A549 (cell line): ENCODE measurements at regions not wholly inside any gene's neighbourhood (a gene's known extent, or its start where the extent isn't known, plus 50 kb on each side); places are given as distances from the start of the nearest gene placed in this dataset.

ENCODE experiments used
- ATAC-seq, 2 experiments: fragments of 200-7000 bp in 1 of 2; fragments of >200 bp in 1 of 2; cut with Nextera tagmentation in 1 of 2; cut with Tn5 transposase in 1 of 2; 3 replicates each; pipeline versions ENCODE4 v1.8.0 to v1.9.1; 2018 to 2020; ENCODE audit warnings: mild to moderate bottlenecking in 1 of 2, moderate library complexity in 1 of 2
- CTCF ChIA-PET: fragments of 300-600 bp; sonication (Branson Sonifier 250); formaldehyde crosslinking; extraction: SDS; loops from one replicate; lab custom pipeline; 2021; ENCODE audit warnings: antibody characterized with exemption, inconsistent platforms; lab: Yijun Ruan, JAX
- POLR2A ChIA-PET: fragments of 350-600 bp; formaldehyde crosslinking; extraction: SDS; loops from one replicate; lab custom pipeline; 2021; ENCODE audit warnings: antibody characterized with exemption, inconsistent platforms; lab: Yijun Ruan, JAX
- DNase-seq, 2 experiments: peaks; one replicate each; pipeline versions ENCODE4 v3.0.0 to v3.0.0-alpha.2; 2011 to 2016; ENCODE audit warnings: low read depth in 1 of 2, low spot score in 1 of 2
- FAIRE-seq: peaks from 2 replicates; lab custom pipeline; 2011; peaks lifted over from hg19 to GRCh38; lab: Jason Lieb, UNC
- H3K27ac ChIP-seq, 2 experiments: fragments of >200 bp; sonication (Bioruptor Twin); formaldehyde crosslinking; 3 replicates each; pipeline ENCODE4 v1.5.1; 2016 to 2017
- H3K4me1 ChIP-seq: fragments of >200 bp; sonication (Bioruptor Twin); formaldehyde crosslinking; 3 replicates; pipeline ENCODE4 v1.6.1; 2016
- H3K4me2 ChIP-seq: fragments of >200 bp; sonication (Bioruptor Twin); formaldehyde crosslinking; 3 replicates; pipeline ENCODE4 v1.6.1; 2016
- H3K4me3 ChIP-seq: fragments of >200 bp; sonication (Bioruptor Twin); formaldehyde crosslinking; 3 replicates; pipeline ENCODE4 v1.5.1; 2016
- H3K9me3 ChIP-seq: fragments of >200 bp; sonication (Bioruptor Twin); formaldehyde crosslinking; 3 replicates; pipeline ENCODE4 v1.6.1; 2016
- BHLHE40 ChIP-seq: IDR thresholded peaks from 2 replicates; pipeline ENCODE4 v1.6.1; 2012; ENCODE audit warnings: low read depth, low read length, inconsistent platforms
- CEBPB ChIP-seq, 2 experiments: fragments of >200 bp in 1 of 2; sonication (Bioruptor Twin) in 1 of 2; formaldehyde crosslinking in 1 of 2; IDR thresholded peaks; 2 replicates each; pipeline ENCODE4 v1.6.1; 2012 to 2016
- CHD2 ChIP-seq: fragments of 150-350 bp; IDR thresholded peaks from 2 replicates; pipeline ENCODE4 v1.6.1; 2014; ENCODE audit warnings: low read length; ENCODE audit not compliant: partially characterized antibody
- EHF ChIP-seq: fragments of 250-450 bp; sonication (Bioruptor Pico); IDR thresholded peaks from 2 replicates; pipeline ENCODE4 v1.5.0; 2020; ENCODE audit warnings: mild to moderate bottlenecking
- EHMT2 ChIP-seq: fragments of 200-600 bp; sonication (generic); IDR thresholded peaks from 2 replicates; pipeline ENCODE4 v1.6.1; 2016; ENCODE audit warnings: antibody characterized with exemption, low read depth, mild to moderate bottlenecking, moderate library complexity
- ELK1 ChIP-seq: fragments of 150-350 bp; IDR thresholded peaks from 2 replicates; pipeline ENCODE4 v1.6.1; 2014; ENCODE audit warnings: low read depth, mild to moderate bottlenecking, low read length
- FOSL2 ChIP-seq, 2 experiments: fragments of 450-650 bp in 1 of 2; fragments of >200 bp in 1 of 2; sonication (Bioruptor Twin) in 1 of 2; formaldehyde crosslinking; IDR thresholded peaks; 2 replicates each; pipeline versions ENCODE4 v1.5.0 to v1.6.1; 2016 to 2020; ENCODE audit warnings: mild to moderate bottlenecking in 1 of 2, moderate library complexity in 1 of 2
- HOXA7 ChIP-seq: fragments of 250-450 bp; sonication (Bioruptor Pico); IDR thresholded peaks from 2 replicates; pipeline ENCODE4 v1.5.0; 2020; ENCODE audit warnings: mild to moderate bottlenecking, moderate library complexity
- HOXB13 ChIP-seq: fragments of 250-450 bp; sonication (Bioruptor Pico); IDR thresholded peaks from 2 replicates; pipeline ENCODE4 v1.5.0; 2020; ENCODE audit warnings: low read depth, mild to moderate bottlenecking, moderate library complexity
- KDM1A ChIP-seq: fragments of 200-600 bp; sonication (generic); IDR thresholded peaks from 2 replicates; pipeline ENCODE4 v1.6.1; 2016; ENCODE audit warnings: low read depth, mild to moderate bottlenecking
- MAZ ChIP-seq: fragments of 150-350 bp; IDR thresholded peaks from 2 replicates; pipeline ENCODE4 v1.6.1; 2014; ENCODE audit warnings: antibody characterized with exemption, low read depth, low read length, borderline replicate concordance
- PBX3 ChIP-seq: IDR thresholded peaks from 2 replicates; pipeline ENCODE4 v1.6.1; 2012
- PHF8 ChIP-seq: fragments of 200-600 bp; sonication (generic); IDR thresholded peaks from 2 replicates; pipeline ENCODE4 v1.6.1; 2016; ENCODE audit warnings: low read depth, mild to moderate bottlenecking, antibody characterized with exemption, moderate library complexity, borderline replicate concordance
- POLR2AphosphoS2 ChIP-seq: conservative IDR thresholded peaks from 2 replicates; pipeline ENCODE4 v1.6.1; 2012; ENCODE audit warnings: low read length, improper control_type of control experiment, inconsistent platforms
- RARB ChIP-seq: fragments of 250-450 bp; sonication (Bioruptor Pico); IDR thresholded peaks from 2 replicates; pipeline ENCODE4 v1.8.0; 2021; ENCODE audit warnings: mild to moderate bottlenecking, moderate library complexity
- RCOR1 ChIP-seq: fragments of 150-350 bp; IDR thresholded peaks from 2 replicates; pipeline ENCODE4 v1.6.1; 2014; ENCODE audit warnings: antibody characterized with exemption, low read length, low read depth
- REST ChIP-seq: fragments of 200-600 bp; sonication (generic); IDR thresholded peaks from 2 replicates; pipeline ENCODE4 v1.6.1; 2016; ENCODE audit warnings: antibody characterized with exemption, mild to moderate bottlenecking, moderate library complexity
- RFX5 ChIP-seq: fragments of 450-650 bp; IDR thresholded peaks from 2 replicates; pipeline ENCODE4 v1.7.1; 2014; ENCODE audit warnings: antibody characterized with exemption, mild to moderate bottlenecking, moderate library complexity
- SREBF2 ChIP-seq: fragments of 450-650 bp; IDR thresholded peaks from 2 replicates; pipeline ENCODE4 v1.6.1; 2014; ENCODE audit warnings: mild to moderate bottlenecking, moderate library complexity
- ZNF302 ChIP-seq: fragments of 250-450 bp; sonication (Bioruptor Pico); IDR thresholded peaks from 2 replicates; pipeline ENCODE4 v1.9.0; 2021; ENCODE audit warnings: inconsistent platforms, mild to moderate bottlenecking, moderate library complexity
- WGBS: methylation state at CpG from one replicate; pipeline ENCODE4 v1.1.6; 2017; ENCODE audit errors: missing lambda C conversion rate; 5-methylcytosine and 5-hydroxymethylcytosine counted together

- CTCF ChIA-PET: interaction anchor here (1.1 to 2.1 kb wide), 2 partner anchors 9 to 13 kb away, joined by 3 to 6 read pairs; no protein-coding TSS in a partner anchor
- H3K4me3 ChIP-seq: no peak overlapping the region
- WGBS: 73% methylated on average over 4 of the region's 4 CpGs
- no peaks in the 10 kb centered on the region for H3K4me1 ChIP-seq
- H3K9me3 ChIP-seq: no peaks in the 10 kb centered on the region
- no peak for DNase-seq
- TF ChIP-seq CHD2 (no peak), CEBPB (IDR thresholded peaks at IDR 0.05) (no peak), PBX3 (no peak), EHF (CRISPR knock-in tag) (no peak), RCOR1 (no peak)
- TF ChIP-seq, all 56 proteins: peak for 0
- Histone ChIP-seq H3K4me2 (no peak overlapping the region), H3K27ac (no peak overlapping the region)
- POLR2A ChIA-PET: no interaction called here
- FAIRE-seq: no peak
- ATAC-seq: no peak
Observed at GRCh38 chr3:34212656-34213055, 414.2 kb downstream of the PDCD6IP start.

GRCh38 chr3:34213478-34213877, 415.0 kb downstream of the PDCD6IP start:
- POLR2A ChIA-PET: no interaction called here
- 60% methylated on average over 4 of the region's 4 CpGs for whole genome bisulfite sequencing
- TF ChIP-seq EHMT2 (no peak), HOXA7 (CRISPR knock-in tag) (no peak), REST (no peak), MAZ (no peak), KDM1A (no peak), ELK1 (no peak), BHLHE40 (no peak), CEBPB (IDR thresholded peaks at IDR 0.05) (no peak), SREBF2 (no peak), RARB (CRISPR knock-in tag) (no peak)
- DNase-seq: no peak
- no peak overlapping the region for H3K4me2 ChIP-seq
- FAIRE-seq: no peak
- CTCF ChIA-PET: interaction anchor here (2.1 kb wide), 1 partner anchor 10 kb away, joined by 6 read pairs; no protein-coding TSS in a partner anchor
- ATAC-seq: no peak
- no peak overlapping the region for H3K4me3 ChIP-seq
- no peak overlapping the region for H3K27ac ChIP-seq
- no peaks in the 10 kb centered on the region for H3K4me1 ChIP-seq
- no peaks in the 10 kb centered on the region for H3K9me3 ChIP-seq

- Histone ChIP-seq H3K4me1 (no peaks in the 10 kb centered on the region), H3K4me3 (no peak overlapping the region)
- ATAC-seq: no peak
- WGBS: 62% methylated on average over 9 of the region's 9 CpGs
- CTCF ChIA-PET: no interaction called here
- no peak for DNase-seq
- TF ChIP-seq RFX5: no peak
- TF ChIP-seq POLR2AphosphoS2: no peak
- TF ChIP-seq HOXB13 (CRISPR knock-in tag): no peak
- no peak for TF ChIP-seq PBX3
- no peak for TF ChIP-seq PHF8
- no peak for TF ChIP-seq FOSL2 (IDR thresholded peaks at IDR 0.05)
- TF ChIP-seq FOSL2 (CRISPR knock-in tag; IDR thresholded peaks at IDR 0.05): no peak
- TF ChIP-seq ZNF302: no peak
- TF ChIP-seq, all 56 proteins: peak for 0
- no peak overlapping the region for H3K27ac ChIP-seq
- FAIRE-seq: no peak
- POLR2A ChIA-PET: no interaction called here
- no peaks in the 10 kb centered on the region for H3K9me3 ChIP-seq
- no peak overlapping the region for H3K4me2 ChIP-seq
Observed at GRCh38 chr3:34216711-34217335, 418.4 kb downstream of the PDCD6IP start.
